ENCODE measurements at regions not wholly inside any gene's neighbourhood (a gene's known extent, or its start where the extent isn't known, plus 50 kb on each side); places are given as distances from the start of the nearest gene placed in this dataset.

- no peak for DNase-seq (ENCODE audit: extremely low spot score)
- POLR2A ChIA-PET, result no interaction called here
- CTCF ChIA-PET, result no interaction called here
- TF ChIP-seq LEF1 (IDR thresholded peaks at IDR 0.05; ENCODE audit: borderline replicate concordance) (no peak), HDGF (IDR thresholded peaks at IDR 0.05; ENCODE audit: borderline replicate concordance) (no peak), NFRKB (IDR thresholded peaks at IDR 0.05) (no peak), TARDBP (IDR thresholded peaks at IDR 0.05) (no peak), FOXK2 (IDR thresholded peaks at IDR 0.05) (no peak), CTBP1 (IDR thresholded peaks at IDR 0.05; ENCODE audit: borderline replicate concordance) (no peak), FOXA1 (IDR thresholded peaks at IDR 0.05) (no peak), ARNT (IDR thresholded peaks at IDR 0.05) (no peak), L3MBTL2 (conservative IDR thresholded peaks at IDR 0.05) (no peak)
Observed at GRCh38 chr5:170451747-170452365, 52.0 kb upstream of the KCNIP1 start.

- ChIA-PET POLR2A (no interaction called here), CTCF (interaction anchor here (0.6 kb wide), 2 partner anchors 15 to 177 kb away, joined by 3 read pairs; no protein-coding TSS in a partner anchor)
- no peak for DNase-seq (ENCODE audit: extremely low spot score)
- TF ChIP-seq NFRKB (IDR thresholded peaks at IDR 0.05) (no peak), PKNOX1 (IDR thresholded peaks at IDR 0.05) (no peak)
Observed at GRCh38 chr5:170450061-170450669, 53.7 kb upstream of the KCNIP1 start.

- POLR2A ChIA-PET, result no interaction called here
- CTCF ChIA-PET, result no interaction called here
- DNase-seq (ENCODE audit: extremely low spot score), result no peak
- TF ChIP-seq FOXM1 (IDR thresholded peaks at IDR 0.05; ENCODE audit: borderline replicate concordance) (no peak), BHLHE40 (IDR thresholded peaks at IDR 0.05; ENCODE audit: borderline replicate concordance) (no peak), FOXK2 (IDR thresholded peaks at IDR 0.05) (no peak), CTBP1 (IDR thresholded peaks at IDR 0.05; ENCODE audit: borderline replicate concordance) (no peak), ELF4 (IDR thresholded peaks at IDR 0.05) (no peak), SP1 (IDR thresholded peaks at IDR 0.05) (no peak), TARDBP (IDR thresholded peaks at IDR 0.05) (no peak), LEF1 (IDR thresholded peaks at IDR 0.05; ENCODE audit: borderline replicate concordance) (no peak), L3MBTL2 (conservative IDR thresholded peaks at IDR 0.05) (no peak), ZNF384 (IDR thresholded peaks at IDR 0.05) (no peak), FOXA1 (IDR thresholded peaks at IDR 0.05) (no peak), PKNOX1 (IDR thresholded peaks at IDR 0.05) (no peak), SUZ12 (IDR thresholded peaks at IDR 0.05) (no peak), ARNT (IDR thresholded peaks at IDR 0.05) (no peak)
Observed at GRCh38 chr5:170449232-170449631, 54.6 kb upstream of the KCNIP1 start.

- TF ChIP-seq HDGF (IDR thresholded peaks at IDR 0.05; ENCODE audit: borderline replicate concordance), result no peak
- no peak for TF ChIP-seq CTBP1 (IDR thresholded peaks at IDR 0.05; ENCODE audit: borderline replicate concordance)
- TF ChIP-seq L3MBTL2 (conservative IDR thresholded peaks at IDR 0.05), result no peak
- TF ChIP-seq TARDBP (IDR thresholded peaks at IDR 0.05), result no peak
- TF ChIP-seq NFRKB (IDR thresholded peaks at IDR 0.05), result no peak
- no peak for TF ChIP-seq FOXM1 (IDR thresholded peaks at IDR 0.05; ENCODE audit: borderline replicate concordance)
- no peak for TF ChIP-seq ELF4 (IDR thresholded peaks at IDR 0.05)
- DNase-seq (ENCODE audit: extremely low spot score), result no peak
- ChIA-PET CTCF (no interaction called here), POLR2A (no interaction called here)
Observed at GRCh38 chr5:170448221-170448620, 55.6 kb upstream of the KCNIP1 start.

- CTCF ChIA-PET, result no interaction called here
Observed at GRCh38 chr5:170446365-170446764, 57.2 kb upstream of the KCNMB1 start.

GRCh38 chr5:170445936-170446335, 56.8 kb upstream of the KCNMB1 start:
- ChIA-PET CTCF (no interaction called here), POLR2A (no interaction called here)
- DNase-seq (ENCODE audit: extremely low spot score), result no peak
- TF ChIP-seq NFRKB (IDR thresholded peaks at IDR 0.05), result no peak
- TF ChIP-seq CTBP1 (IDR thresholded peaks at IDR 0.05; ENCODE audit: borderline replicate concordance), result no peak
- no peak for TF ChIP-seq FOXK2 (IDR thresholded peaks at IDR 0.05)
- no peak for TF ChIP-seq L3MBTL2 (conservative IDR thresholded peaks at IDR 0.05)
- TF ChIP-seq SP1 (IDR thresholded peaks at IDR 0.05), result no peak
- no peak for TF ChIP-seq HDGF (IDR thresholded peaks at IDR 0.05; ENCODE audit: borderline replicate concordance)
- no peak for TF ChIP-seq TARDBP (IDR thresholded peaks at IDR 0.05)
- TF ChIP-seq ELF4 (IDR thresholded peaks at IDR 0.05), result no peak
- TF ChIP-seq ZNF384 (IDR thresholded peaks at IDR 0.05), result no peak
- TF ChIP-seq SUZ12 (IDR thresholded peaks at IDR 0.05), result no peak
- no peak for TF ChIP-seq ARNT (IDR thresholded peaks at IDR 0.05)
- TF ChIP-seq FOXM1 (IDR thresholded peaks at IDR 0.05; ENCODE audit: borderline replicate concordance), result no peak
- TF ChIP-seq PKNOX1 (IDR thresholded peaks at IDR 0.05), result no peak
- TF ChIP-seq LEF1 (IDR thresholded peaks at IDR 0.05; ENCODE audit: borderline replicate concordance), result no peak
- no peak for TF ChIP-seq FOXA1 (IDR thresholded peaks at IDR 0.05)
- TF ChIP-seq BHLHE40 (IDR thresholded peaks at IDR 0.05; ENCODE audit: borderline replicate concordance), result no peak

More at GRCh38 chr5:170446365-170446764, 57.2 kb upstream of the KCNMB1 start:
- POLR2A ChIA-PET, result no interaction called here
- no peak for DNase-seq (ENCODE audit: extremely low spot score)
- no peak for TF ChIP-seq PKNOX1 (IDR thresholded peaks at IDR 0.05)
- no peak for TF ChIP-seq SP1 (IDR thresholded peaks at IDR 0.05)

Data from HEK293T (cell line).